ENCODE measurements at regions not wholly inside any gene's neighbourhood (a gene's known extent, or its start where the extent isn't known, plus 50 kb on each side); places are given as distances from the start of the nearest gene placed in this dataset.

DNA sequence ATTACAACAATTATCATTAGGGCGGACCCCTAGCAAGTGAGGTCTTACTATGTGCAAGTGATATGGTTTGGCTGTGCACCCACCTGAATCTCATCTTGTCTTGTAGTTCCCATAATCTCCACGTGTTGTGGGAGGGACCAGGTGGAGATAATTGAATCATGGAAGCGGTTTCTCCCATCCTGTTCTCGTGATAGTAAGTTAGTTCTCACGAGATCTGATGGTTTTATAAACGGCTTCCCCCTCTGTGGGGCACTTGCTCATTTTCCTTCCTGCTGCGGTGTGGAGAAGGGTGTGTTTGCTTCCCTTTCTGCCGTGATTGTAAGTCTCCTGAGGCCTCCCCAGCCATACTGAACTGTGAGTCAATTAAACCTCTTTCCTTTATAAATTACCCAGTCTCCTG, 96.1 kb upstream of the CDK6 start:
- TF ChIP-seq, protein P1, sequence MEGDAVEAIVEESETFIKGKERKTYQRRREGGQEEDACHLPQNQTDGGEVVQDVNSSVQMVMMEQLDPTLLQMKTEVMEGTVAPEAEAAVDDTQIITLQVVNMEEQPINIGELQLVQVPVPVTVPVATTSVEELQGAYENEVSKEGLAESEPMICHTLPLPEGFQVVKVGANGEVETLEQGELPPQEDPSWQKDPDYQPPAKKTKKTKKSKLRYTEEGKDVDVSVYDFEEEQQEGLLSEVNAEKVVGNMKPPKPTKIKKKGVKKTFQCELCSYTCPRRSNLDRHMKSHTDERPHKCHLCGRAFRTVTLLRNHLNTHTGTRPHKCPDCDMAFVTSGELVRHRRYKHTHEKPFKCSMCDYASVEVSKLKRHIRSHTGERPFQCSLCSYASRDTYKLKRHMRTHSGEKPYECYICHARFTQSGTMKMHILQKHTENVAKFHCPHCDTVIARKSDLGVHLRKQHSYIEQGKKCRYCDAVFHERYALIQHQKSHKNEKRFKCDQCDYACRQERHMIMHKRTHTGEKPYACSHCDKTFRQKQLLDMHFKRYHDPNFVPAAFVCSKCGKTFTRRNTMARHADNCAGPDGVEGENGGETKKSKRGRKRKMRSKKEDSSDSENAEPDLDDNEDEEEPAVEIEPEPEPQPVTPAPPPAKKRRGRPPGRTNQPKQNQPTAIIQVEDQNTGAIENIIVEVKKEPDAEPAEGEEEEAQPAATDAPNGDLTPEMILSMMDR (conservative IDR thresholded peaks at IDR 0.05; ENCODE audit: low read length) = no peak
- no peak for TF ChIP-seq EZH2phosphoT487 (IDR thresholded peaks at IDR 0.05; ENCODE audit: borderline replicate concordance)

Measured in Loucy (cell line).